LoVo (cell line): ENCODE measurements at regions not wholly inside any gene's neighbourhood (a gene's known extent, or its start where the extent isn't known, plus 50 kb on each side); places are given as distances from the start of the nearest gene placed in this dataset.
"Not testable (repeated sequence)": the region's sequence is repeated elsewhere in the genome, so short reads cannot be mapped to it uniquely, and the experiment has no call there.

Experiments used
- DNase-seq: peaks from one replicate; pipeline ENCODE4 v3.0.0-alpha.2; 2016; ENCODE audit warnings: low spot score

- no peak for DNase-seq
Measured at GRCh38 chr6:78589436-78589835, 277.9 kb upstream of the IRAK1BP1 start.

- no peak for DNase-seq
Measured at GRCh38 chr6:78593898-78594667, 273.3 kb upstream of the IRAK1BP1 start.

- no peak for DNase-seq
Measured at GRCh38 chr6:78594668-78595066, 272.7 kb upstream of the IRAK1BP1 start.

GRCh38 chr6:78597966-78598365, 269.4 kb upstream of the IRAK1BP1 start:
- no peak for DNase-seq

- peak; percentile 68 for DNase-seq
Measured at GRCh38 chr6:78598966-78599365, 268.4 kb upstream of the IRAK1BP1 start.

GRCh38 chr6:78599526-78599925, 267.8 kb upstream of the IRAK1BP1 start:
- no peak for DNase-seq

GRCh38 chr6:78605909-78606446, 261.4 kb upstream of the IRAK1BP1 start:
- DNase-seq, result no peak

GRCh38 chr6:78607189-78607588, 260.2 kb upstream of the IRAK1BP1 start:
- DNase-seq, result no peak

- DNase-seq, result no peak
Measured at GRCh38 chr6:78611102-78611620, 256.2 kb upstream of the IRAK1BP1 start.

- DNase-seq, result peak; percentile 17
Measured at GRCh38 chr6:78611886-78612480, 255.4 kb upstream of the IRAK1BP1 start.

GRCh38 chr6:78614961-78615360, 252.4 kb upstream of the IRAK1BP1 start:
- DNase-seq, result no peak

GRCh38 chr6:78615430-78615904, 251.9 kb upstream of the IRAK1BP1 start:
- DNase-seq, result no peak

- DNase-seq, result no peak
Measured at GRCh38 chr6:78618970-78619369, 248.4 kb upstream of the IRAK1BP1 start.

- DNase-seq, result no peak
Measured at GRCh38 chr6:78623554-78623953, 243.8 kb upstream of the IRAK1BP1 start.

GRCh38 chr6:78629154-78629721, 238.1 kb upstream of the IRAK1BP1 start:
- DNase-seq, result no peak

GRCh38 chr6:78629836-78630235, 237.5 kb upstream of the IRAK1BP1 start:
- DNase-seq, result no peak

GRCh38 chr6:78631976-78632375, 235.4 kb upstream of the IRAK1BP1 start:
- no peak for DNase-seq

- DNase-seq, result peak; percentile 29
Measured at GRCh38 chr6:78639111-78640110, 227.9 kb upstream of the IRAK1BP1 start.

GRCh38 chr6:78643976-78644375, 223.4 kb upstream of the IRAK1BP1 start:
- DNase-seq, result not testable (repeated sequence)

- peak; percentile 11 for DNase-seq
Measured at GRCh38 chr6:78646542-78647415, 220.6 kb upstream of the IRAK1BP1 start.
